Activated CD4-positive, alpha-beta T cell treated with anti-CD3 and anti-CD28 coated beads, Interleukin-2, amount 50 U/mL, for 1 hour (primary cell): ENCODE measurements at regions not wholly inside any gene's neighbourhood (a gene's known extent, or its start where the extent isn't known, plus 50 kb on each side); places are given as distances from the start of the nearest gene placed in this dataset.
A peak's percentile ranks its signal among the peaks of the same experiment; 100 is the strongest.
"Not testable (repeated sequence)": the region's sequence is repeated elsewhere in the genome, so short reads cannot be mapped to it uniquely, and the experiment has no call there.

ENCODE experiments used
- DNase-seq: peaks from one replicate; pipeline ENCODE4 v3.0.0-alpha.2; 2020

DNA sequence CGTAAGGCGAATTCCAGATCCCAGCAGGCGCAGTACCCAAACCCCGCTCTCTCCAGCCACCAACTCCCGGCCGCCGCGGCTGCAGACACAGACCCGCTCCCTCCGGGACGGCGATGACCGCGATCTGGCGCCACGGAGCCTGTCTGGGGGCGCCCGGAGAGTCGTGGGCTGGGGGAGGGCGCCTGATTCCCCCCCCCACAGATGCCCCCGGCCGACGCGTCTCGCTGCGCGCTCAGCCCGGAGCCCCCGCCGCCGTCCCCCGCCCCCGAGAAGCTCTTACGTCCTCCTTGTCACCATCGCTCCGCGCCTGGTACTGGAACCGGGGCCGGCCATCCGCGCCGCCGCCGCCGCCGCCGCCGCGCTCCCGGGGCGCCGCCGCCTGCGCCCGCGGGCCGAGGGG is 173.6 kb downstream of the ATP6V0E2 start:
- DNase-seq = not testable (repeated sequence)

DNA sequence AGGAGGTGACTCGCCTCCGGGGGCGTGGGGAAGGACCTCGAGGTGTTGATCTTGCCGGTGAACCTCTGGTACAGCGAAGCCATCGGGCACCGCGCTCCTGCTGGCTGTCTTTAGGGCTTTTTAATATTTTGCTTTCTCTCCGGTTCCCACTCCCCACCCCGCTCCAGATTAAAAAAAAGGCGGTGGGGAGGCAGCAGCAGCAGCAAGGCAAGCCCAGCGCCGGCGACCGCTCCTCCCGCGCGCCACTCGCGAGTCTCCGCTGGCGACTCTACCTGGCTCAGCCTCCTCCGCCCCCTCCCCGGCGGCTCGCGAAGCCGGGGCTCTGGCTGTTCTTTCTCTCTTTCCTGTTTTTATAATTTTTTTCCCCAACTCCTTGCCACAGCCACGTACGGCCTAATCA is 174.0 kb downstream of the ATP6V0E2 start:
- DNase-seq = not testable (repeated sequence)

DNA sequence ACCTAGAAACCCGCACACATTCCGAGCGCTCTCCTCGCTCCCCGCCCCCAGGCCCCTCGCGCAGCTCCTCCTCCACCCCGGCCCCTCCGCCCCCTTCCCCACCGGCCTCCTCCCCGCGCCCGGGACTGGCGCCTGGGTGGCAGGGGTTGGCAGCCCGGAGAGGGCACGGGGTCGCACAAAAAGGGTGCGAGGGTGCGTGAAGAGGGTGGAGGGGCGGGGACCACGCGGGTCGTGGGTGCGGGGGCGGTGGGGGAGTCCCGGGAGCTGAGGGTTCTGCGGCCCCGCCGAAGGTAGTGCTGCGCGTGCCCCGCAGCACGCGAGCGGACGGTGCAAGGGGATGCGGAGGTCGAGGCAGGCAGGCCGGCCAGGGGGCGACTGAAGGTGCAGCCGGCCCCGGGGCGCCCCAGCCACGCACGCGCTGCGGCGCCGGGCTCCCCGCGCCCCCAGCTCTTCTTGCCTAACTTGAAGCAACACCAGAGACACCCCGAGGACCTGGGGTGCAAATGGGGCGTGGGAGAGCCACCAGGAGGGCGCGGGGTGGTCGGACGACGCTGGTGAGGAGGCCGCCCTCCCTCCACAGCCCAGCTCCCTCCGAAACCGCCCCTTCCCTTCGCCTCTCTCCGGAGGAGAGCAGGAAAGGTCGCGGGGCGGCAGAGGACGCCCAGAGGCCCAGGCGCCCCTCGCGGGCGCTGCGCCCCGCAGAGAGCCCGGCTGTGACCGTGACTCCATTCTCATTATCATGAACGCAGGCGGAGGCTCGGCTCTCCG is 174.7 kb downstream of the ATP6V0E2 start:
- DNase-seq = not testable (repeated sequence)

DNA sequence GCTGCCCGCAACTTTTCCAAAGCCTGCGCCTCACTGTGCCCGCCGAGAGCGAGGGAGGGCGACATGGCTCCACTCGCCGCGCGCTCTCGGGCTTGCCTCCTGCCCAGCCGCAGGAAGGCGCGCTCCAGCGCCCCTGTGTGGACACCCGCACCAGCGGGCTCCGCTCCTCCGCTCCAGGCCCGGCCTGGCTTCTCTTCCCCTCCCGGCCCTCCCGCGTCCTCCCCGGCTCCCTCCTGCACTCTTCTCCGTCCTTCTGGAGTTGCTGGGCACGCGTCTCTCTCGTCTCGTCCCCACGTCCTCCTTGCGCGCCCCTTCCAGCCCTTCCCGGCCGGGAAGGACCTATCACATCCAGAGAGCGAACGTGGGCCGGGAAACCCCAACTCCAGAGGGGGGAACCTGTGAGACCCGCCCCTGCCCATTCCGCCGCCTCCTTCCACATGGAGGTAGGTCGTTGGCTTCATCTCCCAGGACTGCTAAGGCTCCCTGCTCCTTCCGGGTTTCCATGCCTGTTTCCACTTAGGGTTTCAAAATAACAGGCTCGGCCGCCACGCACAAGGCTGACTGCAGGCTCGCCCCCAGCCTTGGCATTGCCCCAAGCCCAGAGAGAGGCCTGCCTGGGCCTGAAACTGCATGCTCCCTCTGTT is 175.4 kb downstream of the ATP6V0E2 start:
- not testable (repeated sequence) for DNase-seq

DNA sequence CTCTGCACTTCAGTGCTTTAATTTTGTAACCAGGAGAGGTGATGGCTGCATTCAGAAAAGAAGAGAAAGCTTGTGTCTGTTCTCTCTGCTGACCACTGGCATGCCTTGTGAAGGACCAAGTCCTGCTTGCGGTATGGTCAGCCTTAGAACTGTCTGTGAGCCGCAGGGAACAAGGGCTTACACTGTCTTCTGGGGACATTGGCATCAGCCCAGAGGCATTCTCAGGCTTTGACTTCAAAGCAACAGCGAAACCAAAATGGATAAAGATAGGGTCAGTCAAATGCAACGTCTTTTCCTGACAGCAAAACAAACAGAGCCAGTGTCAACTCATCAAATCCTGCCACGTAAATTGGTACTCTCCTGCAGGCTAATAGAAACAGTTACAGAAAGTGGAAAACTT is 179.6 kb downstream of the ATP6V0E2 start:
- DNase-seq = not testable (repeated sequence)

DNA sequence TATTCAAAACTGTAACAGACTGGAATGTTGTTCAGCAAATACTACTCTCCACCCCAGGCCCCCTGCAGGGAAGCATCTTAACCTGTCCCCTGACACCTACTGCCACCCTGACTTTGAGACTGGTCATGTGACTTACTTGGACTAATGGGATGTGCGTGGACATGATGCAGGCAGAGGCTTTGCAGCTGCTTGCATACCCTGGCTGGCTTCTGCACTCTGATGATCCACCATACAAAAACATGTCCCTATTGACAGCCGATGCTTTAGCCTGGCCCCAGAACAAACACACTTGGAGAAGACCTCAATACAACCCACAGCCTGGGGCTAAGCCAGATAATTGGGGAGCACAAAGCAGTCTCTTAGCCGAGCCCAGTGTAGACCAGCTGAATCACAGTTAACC is 180.5 kb downstream of the ATP6V0E2 start:
- DNase-seq = not testable (repeated sequence)

DNA sequence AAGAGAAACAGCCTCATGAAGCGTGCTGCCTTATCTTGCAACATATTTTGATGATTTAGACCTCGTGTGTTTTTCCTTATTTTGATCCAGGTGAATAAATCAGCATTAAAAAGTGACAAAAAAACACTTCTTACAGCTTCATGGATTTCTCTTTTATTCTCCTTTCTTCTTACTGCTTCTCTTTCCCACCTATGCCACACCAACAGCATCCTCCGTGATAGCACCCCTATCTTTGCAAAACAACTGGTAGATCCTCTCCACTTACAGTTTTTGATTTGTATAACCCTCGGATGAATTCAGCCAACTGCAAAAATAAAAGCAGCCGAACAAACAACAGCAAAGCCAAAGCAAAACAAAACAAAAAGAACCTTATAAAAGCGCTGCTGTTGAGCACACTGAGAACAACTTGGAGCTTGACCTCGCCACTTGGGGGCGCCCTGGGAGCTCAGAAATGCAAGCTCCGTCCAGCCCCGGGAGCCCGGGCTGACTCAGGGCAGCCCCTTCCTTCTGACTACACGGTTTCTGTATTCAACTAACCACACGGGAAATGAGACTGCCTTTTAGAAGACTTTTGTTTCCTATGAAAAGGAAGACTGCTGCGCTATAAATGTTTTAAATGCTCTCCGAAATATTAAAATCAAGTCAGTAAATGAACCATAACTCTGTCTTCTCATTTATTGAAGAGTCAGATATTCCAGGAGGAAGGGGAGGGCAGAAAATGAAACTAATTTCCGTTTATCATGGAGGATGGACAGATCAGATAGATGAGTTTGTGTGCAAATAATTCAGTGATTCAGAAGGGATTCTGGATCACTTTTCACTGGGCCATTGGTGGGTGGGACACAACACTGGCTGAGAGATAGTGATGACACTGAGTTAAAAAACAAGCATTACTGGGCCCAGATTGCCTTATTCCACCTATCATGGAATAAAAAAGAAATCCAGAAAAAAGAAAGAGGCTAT is 186.8 kb downstream of the ATP6V0E2 start:
- DNase-seq = peak; percentile 84

DNA sequence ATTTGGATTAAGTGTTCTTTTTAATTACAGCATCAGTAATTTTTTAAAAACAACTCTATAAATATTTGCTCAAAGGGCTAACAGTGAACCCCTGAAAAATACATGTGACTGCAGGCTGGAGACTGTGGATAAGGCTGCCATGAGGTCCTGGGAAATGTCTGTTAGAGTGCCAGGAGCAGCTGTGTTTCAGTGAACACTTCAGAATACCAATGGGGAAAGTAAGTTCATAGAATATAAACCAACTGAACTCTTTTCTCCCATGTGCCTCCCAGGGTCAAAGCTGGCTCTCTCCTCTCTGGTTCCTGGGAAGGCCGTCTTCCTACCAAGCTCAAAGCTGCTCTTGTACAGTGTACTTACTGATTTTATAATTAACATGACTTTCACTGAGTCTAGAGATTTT is 189.4 kb downstream of the ATP6V0E2 start:
- not testable (repeated sequence) for DNase-seq

DNA sequence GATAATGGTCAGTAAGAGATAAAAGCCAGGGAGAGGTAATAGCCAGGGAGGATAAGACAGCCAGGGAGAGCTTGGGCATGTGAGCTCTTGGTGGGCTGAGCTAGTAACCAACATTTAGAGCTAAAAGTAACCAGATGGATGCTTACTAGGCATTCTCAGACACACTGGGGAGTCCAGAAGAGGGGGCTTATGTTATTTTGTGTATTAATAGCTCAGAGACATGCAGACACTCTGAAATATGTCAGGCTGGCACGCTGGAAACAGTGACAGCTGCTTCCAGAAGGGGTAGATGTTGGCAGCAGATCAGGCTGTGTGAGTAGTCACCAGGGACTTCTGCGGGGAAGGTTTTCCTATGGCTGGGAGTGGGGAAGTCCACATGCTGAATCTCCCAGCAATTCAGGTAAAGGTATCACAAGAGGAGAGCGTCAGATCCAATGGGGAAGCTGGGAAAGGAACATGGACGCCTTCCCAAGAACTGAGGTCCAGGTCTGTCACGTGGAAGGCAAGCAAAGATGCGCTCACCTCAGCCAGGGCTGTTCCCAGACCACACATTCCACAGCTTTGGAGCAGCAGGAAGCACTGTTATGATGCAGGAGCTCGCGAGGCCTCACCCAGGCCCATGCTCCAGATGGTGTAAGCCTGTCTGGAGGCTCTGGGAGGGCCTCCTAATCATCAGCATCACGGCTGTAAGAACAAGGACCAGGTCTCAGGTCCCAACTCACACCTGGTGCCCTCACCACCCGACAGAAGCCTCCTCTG is 196.0 kb downstream of the ATP6V0E2 start:
- not testable (repeated sequence) for DNase-seq

DNA sequence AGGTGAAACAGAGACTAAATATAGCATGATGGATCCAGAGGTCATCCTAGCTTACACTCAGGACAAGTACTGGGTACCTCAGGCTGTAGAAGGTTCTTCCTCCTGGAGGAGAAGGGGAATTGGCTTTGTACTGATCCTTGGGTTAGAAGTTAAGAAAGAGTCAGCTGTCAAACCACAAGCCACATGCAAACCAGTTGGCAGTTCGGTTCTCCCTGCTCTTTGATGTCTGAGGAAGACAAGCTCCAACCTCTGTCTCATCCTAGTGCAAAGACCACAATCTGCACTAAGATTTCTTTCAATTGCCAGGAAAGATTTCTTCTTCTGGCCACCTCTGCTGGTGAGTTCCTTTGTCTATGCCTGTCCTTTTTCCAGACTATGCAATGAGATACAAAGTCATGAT is 203.8 kb downstream of the ATP6V0E2 start:
- not testable (repeated sequence) for DNase-seq

DNA sequence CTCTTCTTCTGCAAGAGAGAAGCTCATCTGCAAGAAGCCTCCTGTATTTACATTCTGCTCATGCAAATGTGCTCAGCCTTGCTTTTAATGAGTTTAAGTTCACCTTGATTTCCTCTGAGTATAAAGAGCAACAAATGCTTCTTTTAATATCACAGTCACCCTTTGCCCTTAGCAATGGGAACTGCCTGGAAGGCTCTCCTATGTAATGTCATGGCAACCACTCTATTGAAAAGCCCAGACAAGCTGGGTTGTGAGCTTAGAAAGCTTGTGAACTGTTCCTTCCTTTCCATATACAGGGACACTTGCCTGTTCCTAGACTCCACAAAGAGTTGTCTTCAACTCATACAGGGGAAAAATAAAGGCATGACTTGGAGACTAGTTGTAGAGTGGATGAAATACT is 208.1 kb downstream of the ATP6V0E2 start:
- not testable (repeated sequence) for DNase-seq

DNA sequence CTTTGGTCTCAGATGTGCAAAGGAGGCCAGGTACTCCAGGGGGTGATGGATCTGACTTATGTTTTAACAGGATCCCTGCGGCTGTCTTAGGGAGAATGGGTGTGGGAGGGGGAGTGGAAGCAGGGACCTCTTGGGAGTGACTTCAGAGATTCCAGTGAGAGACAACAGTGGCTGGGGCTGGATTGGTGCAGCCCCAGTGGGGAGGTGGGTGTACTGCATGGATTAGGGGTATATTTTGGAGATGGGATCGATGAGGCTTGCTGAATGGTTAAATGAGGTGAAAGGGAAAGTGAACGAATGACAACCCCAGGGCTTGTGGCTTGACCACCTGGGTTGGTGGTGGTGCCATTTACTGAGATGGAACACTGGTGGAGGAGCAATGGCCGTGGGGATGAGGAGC is 211.0 kb downstream of the ATP6V0E2 start:
- not testable (repeated sequence) for DNase-seq

DNA sequence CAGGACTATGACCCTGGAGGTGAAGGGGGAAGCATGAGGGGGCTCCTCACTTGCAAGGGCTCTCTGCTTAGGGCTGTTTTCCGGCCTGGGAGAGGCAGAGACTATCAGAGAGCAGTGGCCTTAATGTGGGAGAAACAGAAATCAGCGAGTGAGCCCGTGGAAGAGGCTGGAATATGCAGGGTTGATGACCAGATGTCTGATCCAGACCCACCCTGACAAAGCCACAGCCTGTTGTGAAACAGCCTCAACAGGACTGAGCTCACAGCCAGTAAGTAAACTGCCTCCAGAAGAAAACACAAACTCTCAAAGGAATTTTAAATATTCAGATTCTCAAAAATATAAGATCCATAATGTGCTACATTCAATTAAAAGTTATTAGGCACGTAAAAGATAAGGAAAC is 213.7 kb downstream of the ATP6V0E2 start:
- not testable (repeated sequence) for DNase-seq

DNA sequence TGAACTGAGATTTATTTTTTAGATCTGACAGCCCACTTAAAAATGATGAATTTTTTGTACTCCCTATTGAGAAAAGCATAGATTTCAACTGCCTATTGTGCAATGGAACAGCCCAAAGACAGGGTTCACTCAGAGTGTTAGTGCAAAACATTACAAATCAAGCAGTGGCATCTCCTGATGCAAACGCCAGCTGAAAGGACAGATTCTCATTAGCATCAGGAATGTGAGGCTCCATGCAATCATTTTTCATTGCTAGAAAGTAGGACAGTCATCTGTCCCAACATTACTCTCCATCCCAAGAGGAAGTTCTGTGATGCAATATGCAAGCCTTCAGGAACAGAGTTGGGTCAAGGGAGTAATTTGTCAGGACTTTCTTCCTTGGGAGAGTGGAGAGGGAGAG is 215.4 kb downstream of the ATP6V0E2 start:
- not testable (repeated sequence) for DNase-seq

DNA sequence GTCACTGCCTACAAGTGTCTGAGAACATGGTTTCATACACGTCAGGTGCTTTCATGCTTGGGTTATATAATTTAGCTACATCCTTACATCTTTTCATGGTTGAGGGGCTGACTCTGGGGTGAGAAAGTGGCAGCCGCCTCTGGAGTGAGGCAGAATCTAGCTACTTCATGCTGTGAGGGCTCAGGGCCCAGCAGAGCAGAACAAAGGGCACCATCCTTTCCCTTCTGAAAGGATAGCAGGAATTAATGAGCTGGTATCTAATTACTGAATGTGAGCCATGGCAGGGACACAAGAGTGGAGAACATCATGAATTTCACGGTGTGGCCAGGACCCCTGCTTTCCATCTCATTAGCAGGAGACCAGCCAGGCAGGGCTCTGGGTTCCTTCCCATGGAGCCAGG is 217.0 kb downstream of the ATP6V0E2 start:
- DNase-seq = not testable (repeated sequence)

DNA sequence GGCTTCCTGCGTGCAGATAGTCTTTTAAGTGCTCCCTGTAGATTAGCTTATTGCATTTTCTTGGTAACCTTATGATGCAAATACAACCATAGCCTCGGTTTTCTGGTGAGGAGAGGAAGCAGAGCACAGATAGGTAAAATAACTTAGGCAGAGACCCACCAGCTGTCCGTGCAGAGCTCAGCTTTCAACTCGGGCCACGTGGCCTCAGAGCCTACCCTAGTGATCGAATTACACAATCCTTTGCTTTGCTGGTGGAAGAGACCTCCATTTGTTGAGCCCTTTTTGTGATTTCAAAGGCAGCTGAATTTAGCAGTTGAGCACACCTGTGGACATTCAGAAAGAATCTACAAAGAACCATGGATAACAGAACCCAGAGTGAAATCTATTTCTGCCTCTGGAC is 220.1 kb downstream of the ATP6V0E2 start:
- not testable (repeated sequence) for DNase-seq

DNA sequence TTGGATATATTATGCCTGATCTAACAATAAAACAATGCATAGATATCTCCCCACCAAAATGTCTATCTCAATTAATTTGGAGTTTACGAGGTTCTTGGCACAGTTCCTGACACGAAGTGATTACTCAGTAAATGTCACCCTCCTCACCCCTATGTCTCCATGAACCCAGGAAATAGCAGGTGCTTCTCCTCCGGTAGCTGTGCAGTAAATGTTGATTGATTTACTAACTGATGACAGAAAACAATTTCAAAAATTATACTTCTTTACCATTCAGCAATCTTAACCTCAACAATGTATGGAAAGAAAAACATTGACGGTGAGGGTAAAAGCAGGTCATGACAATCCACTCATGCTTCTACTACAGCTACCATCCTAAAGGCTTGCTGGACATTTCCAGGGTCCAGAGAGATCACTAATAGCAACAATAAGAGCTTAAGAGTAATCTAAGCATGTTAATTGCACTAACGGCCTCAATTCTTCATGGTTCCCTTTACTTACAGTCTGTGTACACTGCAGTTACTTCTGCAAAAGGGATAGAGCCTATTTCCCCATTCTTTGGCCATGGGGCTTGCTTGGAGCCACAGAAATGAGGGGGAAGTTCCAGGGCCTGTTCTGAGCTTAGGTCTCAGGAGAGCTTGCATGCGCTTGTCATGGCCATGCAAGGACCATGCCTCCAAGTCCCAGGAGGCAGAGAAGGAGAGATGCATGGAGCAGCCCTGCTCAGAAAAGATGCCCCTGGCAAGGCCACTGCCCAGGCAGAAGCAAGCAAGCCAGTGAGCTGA is 222.6 kb downstream of the ATP6V0E2 start:
- not testable (repeated sequence) for DNase-seq

DNA sequence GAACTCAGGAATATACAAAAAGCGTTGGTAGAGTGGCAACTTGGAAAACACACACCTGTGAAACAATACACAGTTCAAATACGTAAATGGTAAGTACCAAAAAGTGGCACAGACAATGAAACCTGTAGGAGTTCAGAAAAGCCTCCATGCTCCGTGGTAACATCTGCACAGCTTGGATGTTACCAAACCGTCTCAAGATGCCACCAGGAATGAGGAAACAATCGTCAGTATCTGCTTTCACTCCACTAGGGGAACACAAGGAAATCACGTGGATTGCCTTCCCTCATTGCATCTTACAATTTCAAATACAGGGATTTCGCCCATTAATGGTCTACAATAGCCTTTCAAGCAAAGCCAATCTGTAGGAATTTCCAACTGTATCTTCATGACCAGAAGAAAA is 224.6 kb upstream of the LRRC61 start:
- not testable (repeated sequence) for DNase-seq

DNA sequence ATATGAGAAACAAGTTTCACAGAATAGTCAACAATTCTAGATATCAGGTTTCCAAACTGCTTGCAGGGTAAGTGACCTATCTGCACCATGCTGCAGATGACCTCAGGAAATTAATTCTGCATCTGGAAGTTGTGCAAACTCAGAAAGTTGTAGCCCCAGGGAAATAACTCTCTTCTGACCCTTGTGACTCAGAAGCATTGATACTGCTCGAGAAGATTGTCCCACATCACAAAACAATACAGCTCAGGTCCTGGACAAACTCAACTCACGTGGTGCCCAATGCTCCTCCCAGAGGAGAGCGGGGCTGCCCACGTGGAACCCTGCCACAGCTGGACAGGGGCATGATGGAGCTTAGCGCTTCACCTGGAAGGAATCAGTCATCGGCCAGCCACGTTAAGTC is 221.9 kb upstream of the LRRC61 start:
- not testable (repeated sequence) for DNase-seq

DNA sequence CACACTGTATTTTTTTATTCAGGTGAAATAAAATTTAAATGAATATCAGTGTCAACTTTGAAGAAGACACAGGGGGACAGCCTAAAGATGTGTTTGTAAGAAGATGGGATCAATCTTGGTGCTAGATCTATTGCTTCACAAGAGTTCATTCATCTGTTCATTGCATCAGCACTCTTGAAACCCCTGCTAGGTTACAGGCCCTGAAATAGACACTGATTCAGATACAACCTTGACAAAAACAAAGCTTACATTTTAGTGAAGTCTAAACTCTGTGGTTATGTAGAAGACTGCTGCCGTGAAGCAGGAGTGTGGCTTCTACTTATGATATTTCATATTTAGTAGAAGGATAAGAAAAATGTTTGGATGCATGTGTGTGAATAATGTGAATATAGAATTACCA is 215.9 kb upstream of the LRRC61 start:
- not testable (repeated sequence) for DNase-seq

DNA sequence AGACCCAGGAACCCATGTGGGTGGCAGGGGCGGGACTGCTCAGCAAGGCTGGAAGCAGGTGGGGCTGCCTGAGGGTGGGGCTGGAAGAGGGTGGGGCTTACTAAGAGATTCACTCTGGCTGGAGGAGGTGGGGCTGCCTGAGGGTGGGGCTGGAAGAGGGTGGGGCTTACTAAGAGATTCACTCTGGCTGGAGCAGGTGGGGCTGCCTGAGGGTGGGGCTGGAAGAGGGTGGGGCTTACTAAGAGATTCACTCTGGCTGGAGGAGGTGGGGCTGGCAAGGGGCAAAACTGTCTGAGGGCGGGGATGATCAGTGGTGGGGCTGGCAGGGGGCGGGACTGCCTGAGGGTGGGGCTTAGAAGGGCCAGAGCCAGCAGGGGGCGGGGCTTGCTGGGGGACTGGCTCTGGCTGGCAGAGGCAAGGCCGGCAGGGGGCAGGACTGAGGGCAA is 212.8 kb upstream of the LRRC61 start:
- peak; percentile 0 for DNase-seq
